ENCODE measurements at regions not wholly inside any gene's neighbourhood (a gene's known extent, or its start where the extent isn't known, plus 50 kb on each side); places are given as distances from the start of the nearest gene placed in this dataset.

DNA sequence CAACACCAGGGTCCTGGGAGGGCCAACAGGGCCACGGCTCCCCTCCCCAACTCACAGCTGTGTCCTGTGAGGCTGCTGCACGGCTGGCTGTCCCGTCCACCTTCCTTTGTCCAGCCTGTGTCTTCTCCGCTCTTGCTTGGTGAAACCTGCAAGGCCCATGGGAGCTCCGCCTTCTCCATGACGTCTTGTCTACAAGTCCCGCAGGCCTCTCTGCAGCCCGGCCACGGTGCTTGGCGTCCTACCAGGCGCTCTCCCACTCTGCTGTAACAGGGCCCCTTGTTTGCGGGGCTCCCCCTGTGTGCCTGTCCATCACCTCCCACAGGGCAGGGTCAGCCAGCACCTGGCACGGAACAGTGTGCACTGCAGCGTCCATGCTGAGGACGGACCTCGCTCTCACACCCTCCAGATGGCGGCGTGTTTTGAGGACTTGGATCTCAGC is 866.8 kb downstream of the TBC1D22A start:
- DNase-seq (ENCODE audit: low spot score): no peak

DNA sequence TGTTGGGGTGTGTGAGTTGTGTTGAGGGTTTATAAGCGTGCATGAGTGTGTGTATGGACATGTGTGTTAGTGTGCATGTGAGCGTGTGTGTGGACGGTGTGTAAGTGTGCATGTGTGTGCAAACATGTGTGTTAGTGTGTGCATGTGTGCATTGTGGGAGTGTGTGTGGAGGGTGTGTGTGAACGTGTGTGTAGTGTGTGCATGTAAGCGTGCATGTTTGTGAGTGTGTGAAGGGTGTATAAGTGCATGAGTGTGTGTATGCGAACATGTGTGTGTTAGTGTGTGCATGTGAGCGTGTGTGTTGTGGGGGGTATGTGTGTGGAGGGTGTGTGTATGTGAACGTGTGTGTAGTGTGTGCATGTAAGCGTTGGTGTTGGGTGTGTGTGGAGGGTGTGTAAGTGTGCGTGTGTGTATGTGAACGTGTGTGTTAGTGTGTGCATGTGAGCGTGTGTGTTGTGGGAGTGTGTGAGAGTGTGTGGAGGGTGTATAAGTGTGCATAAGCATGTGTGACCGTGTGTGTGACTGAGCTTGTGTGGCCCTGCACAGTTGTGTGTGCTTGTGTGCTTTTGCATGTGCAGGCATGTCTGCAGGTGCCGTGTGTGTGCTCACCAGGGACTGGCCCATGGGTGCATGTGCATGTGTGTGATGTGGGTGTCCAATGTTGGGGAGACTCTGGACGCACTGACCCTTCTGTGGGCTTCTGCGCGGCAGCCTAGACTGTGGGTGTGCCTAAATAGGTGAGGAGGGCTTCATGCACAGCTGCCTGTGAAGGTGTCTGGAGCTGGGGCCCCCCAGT is 866.2 kb downstream of the TBC1D22A start:
- DNase-seq (ENCODE audit: low spot score): no peak

DNA sequence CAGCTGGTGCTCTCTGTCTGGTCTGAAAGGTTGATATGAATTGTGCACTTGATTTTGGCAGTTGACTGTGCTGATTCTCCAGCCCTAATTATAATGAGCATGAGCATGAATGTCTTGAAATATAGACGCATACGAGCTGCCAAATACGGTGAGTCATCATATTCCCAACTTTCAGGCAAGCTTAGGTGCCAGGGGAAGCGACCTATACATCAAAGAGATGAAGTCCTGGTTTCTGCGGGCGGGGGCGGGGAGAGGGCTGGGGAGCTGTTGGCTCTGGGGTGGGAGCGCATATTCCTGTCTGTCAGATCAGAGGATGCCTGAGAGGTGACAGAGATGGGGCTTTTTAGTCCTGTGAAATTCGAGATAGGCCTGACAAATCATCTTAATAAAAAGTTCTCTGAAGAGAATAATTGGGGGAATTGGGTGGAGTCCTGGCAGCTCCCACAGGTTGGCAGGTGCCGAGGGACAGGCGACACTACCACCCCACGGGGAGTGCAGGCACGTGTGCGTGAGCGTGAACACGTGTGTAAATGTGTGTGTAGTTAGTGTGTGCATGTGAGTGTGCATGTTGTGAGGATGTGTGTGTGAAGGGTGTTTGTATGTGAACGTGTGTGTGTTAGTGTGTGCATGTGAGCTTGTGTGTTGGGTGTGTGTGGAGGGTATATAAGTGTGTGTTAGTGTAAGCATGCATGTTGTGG is 865.3 kb downstream of the TBC1D22A start:
- DNase-seq (ENCODE audit: low spot score): no peak

DNA sequence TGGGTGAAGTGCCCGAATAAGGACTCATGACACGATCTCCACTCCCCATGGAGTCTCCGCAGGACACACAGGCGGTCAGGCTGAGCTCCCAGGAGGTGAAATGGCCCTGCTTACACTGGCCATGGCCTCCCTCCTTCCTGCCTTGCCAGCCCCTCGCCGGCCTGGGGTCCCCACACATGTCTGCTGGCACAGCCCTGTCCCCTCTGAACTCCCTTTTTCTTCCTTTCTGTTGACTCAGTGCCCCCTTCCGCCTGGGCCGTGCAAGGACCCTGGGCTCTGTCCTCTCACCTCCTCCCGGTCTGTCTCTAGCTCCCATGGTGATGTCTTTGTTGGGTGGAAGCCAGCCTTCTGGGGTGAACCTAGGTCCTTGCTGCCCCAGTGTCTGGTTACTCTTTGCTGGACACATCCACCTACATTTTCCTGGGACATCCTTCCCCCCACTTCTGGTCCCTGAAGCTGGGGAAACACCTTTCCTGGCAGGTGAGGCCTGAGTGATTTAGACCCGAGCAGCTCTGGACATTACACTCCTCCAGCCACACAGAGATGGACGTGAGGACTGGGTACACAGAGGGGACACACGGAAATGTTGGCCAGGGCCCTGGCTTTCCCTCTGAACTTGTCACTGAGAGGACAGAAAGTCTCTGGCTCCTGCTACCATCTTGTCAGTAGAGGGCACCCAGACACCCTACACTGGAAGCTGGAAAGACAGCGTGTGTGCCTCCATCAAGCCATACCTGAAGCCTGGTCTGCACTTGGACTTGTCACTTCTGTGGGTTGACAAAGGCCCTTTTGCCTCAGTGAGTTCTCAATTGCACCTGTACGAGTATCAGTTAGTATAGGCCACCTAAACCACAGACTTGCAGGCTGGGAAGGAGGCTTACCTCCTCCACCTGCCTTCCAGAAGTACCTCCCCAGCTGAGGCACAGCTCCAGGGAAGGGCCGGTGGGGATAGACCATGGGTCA is 864.3 kb downstream of the TBC1D22A start:
- no peak for DNase-seq (ENCODE audit: low spot score)

DNA sequence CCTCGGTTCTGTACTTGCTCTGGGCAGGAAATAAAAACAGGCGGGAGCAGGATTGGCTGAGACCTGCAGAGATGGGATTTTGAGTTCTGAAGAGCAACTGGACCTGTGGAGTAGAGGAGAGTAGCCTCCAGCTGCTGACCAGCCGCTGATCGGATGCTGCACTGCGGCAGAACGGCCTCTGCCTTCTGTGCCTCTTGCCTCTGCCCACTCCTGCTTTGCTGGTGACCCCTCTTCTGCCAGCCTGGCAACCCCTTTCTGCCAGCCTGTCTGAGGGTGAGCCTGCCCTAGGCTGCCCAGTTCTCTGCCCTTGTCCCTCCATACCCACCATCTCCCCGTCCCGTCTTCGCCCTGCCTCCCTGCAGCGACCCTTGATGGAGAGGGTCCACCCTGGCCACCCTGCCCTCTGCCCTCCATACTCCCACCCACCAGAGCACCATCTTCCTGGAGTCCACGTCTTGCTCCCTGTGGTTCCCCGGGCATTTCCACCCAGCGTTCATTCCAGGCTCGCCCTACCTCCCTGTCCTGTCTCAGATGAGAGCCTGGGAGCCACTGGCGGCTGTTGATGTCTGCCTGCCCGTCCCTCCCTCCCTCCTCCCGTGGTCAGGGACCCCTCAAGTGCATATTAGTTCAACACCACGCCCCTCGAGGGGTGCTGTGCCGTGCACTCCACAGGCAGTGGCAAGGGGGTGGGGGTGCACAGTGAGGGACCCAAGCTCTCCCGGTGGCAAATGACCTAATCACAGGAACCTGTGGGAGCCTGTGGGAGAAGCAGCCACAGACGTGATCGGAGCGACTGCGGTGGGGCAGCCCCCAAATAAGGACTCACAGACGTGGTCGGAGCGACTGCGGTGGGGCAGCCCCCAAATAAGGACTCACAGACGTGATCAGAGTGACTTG is 863.3 kb downstream of the TBC1D22A start:
- DNase-seq (ENCODE audit: low spot score): no peak

DNA sequence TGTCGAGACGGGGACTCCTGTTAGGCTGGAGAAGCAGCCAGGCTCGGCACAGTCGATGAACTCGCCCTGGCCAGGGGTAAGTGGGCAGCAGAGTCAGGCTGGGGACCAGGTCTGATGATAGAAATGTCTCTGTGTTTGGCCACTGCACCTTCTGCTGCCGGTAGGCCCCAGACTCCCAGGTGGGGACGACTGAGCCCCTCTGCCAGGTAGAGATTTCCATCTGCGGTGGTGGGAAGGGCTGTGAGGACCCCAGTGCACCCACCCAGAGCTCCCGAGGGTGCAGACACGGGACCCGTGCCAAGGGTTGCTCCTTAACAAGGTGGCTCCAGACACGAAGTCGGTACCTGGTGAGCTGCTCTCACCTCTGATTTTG is 862.5 kb downstream of the TBC1D22A start:
- no peak for DNase-seq (ENCODE audit: low spot score)

DNA sequence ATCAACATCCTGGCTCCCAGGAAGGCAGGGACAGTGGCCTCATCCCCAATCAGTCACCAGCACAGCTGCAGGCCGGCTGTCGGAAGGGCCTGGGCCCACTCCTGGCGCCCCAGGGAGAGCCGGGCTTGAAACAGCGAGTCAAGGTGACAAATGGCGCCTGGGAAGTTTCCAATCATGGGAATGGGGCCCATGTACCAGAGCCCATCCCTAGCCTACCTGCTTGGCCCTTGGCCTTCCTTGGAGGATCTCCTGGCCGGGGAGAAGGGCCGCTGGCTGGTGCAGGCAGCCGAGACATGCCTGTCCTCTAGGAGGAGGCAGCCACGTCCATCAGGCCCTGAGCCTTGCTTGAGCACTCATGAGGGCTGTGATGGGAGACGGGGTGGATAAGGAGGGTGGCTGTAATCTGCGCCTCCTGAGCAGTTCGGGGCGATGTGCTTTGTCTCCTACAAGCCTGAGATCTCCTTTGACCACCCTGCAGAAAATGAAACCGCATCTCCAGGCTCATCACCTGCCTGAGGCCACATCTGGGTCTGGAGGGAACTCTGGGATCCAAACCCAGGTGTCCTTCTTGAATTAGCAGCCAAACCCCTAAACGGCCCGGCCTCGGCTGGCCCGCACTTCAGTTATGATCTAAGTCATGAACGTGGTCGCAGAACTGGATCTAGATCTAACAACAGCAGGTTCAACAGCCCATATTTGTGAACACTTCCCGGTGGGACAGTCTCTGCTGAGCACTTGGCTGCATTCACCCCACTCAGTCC is 862.0 kb downstream of the TBC1D22A start:
- DNase-seq (ENCODE audit: low spot score): no peak

DNA sequence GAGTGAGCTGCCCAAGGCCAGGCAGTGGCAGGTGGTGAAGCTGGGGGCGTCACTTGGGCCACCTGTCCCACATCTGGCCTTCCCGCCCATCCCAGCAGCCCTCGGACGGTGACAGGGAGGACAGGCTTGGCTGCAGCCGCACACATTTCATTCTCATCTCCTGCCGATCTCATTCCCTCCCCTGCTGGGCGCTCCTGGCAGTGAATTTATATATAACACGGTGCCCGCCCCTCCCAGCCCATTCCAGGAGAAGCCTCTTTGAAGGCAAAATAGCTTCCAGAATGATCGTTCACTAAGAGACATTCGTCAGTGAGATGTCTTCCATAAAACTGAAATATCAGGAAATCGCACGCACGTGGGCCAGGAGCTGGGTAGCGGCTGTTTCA is 861.3 kb downstream of the TBC1D22A start:
- no peak for DNase-seq (ENCODE audit: low spot score)

DNA sequence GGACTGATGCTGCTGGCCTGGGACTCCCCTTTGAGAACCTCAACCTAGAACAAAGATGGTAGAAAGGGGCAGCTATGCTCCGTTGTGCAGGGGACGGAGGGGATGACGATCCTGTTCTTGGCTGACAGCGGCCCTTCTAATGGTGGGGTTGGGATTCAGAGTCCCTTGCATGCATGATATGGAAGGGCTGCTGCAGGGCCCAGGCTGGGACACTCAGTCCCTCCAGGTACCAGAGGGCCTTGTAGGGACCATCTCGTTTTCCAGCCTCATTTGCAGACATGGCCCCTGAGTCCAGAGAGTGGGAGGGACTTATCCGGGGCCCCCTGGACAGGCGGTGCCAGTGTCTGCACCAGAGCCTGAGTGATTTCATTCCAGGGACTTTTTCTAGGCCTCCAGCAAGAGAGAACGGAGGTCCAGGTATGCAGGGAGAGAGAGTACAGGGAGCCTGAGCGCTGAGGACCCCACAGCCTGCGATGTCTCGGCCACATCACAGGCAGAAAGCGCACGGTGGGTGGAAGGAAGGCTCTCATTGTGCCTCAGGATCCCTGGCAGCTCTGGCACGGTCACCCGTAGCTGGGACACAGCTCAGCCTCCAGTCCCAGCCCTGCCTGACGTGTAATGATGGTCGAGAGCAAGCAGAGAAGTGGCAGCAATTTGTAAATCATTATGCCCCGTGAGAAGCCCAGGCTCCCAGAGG is 860.8 kb downstream of the TBC1D22A start:
- DNase-seq (ENCODE audit: low spot score): no peak

DNA sequence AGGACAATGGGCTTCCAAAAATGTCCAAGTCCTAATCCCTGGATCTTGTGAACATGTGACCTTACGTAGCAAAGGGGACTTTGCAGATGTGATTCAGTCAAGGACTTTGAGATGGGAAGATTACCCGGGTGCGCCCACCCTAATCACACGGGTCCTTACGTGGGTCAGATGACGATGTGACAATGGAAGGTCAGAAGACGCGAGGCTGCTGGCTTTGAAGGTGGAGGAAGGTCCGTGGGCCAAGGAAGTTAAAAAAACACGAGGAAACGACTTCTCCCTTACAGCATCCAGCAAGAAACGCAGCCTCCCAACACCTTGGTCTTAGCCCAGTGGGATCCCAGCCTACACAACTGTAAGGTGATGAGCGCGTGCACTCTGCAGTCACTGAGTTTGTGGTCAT is 860.1 kb downstream of the TBC1D22A start:
- no peak for DNase-seq (ENCODE audit: low spot score)

DNA sequence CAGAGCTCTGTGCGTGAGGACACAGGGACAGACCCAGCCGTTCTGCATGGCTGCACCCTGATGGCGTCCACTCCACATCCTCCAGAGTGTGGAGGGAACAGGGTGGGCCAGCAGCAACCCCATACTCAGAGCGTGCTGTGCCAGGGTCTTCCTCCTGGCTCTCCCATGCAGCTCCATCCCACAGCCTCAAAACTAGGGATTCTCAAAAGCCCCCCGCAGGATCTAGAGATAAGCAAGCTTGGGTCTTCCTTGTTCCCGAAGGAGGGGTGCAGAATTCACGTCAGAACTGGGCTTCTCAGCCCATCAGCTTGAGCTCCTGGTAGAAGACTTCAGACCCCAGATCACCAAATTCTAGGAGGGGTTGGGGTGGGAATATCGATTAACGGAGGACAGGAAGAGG is 858.8 kb downstream of the TBC1D22A start:
- DNase-seq (ENCODE audit: low spot score): no peak

DNA sequence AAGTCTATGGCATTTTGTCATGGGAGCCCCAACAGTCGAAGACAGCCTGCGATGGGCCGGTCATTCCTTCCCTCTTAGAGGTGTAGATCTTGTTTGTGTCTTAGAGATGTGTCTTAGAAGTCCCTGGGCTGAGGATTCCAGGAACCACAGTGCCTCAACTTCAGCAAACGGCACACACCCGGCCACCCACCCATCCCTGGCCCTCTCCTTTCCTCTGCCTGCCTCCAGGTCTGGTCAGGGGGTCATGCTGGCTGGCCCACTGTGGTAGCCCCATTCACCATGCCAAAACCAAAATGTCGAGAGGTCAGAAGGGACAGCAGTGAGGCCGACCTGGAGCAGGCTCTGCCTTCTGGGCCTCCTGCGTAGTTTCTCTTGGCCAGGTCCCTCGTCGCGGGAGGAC is 857.9 kb downstream of the TBC1D22A start:
- DNase-seq (ENCODE audit: low spot score): no peak

DNA sequence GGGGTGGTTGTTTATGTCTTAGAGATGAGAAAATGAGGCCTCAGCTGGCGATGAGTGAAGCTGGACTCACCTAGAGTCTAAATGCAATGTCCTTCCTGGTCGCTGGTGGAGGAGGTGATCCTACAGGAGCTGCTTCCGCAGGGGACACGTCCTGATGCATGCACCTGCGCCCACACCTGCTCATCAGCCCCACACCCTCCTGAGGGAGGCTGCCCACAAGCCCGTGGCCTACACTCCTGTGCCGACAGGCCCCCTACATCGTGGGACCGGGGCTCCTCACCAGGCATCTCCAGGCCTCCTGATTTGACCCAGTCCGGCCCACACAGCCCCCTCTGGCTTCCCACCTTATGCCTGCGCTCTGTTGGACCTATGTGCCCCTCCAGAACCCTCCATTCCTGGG is 857.2 kb downstream of the TBC1D22A start:
- DNase-seq (ENCODE audit: low spot score): no peak

DNA sequence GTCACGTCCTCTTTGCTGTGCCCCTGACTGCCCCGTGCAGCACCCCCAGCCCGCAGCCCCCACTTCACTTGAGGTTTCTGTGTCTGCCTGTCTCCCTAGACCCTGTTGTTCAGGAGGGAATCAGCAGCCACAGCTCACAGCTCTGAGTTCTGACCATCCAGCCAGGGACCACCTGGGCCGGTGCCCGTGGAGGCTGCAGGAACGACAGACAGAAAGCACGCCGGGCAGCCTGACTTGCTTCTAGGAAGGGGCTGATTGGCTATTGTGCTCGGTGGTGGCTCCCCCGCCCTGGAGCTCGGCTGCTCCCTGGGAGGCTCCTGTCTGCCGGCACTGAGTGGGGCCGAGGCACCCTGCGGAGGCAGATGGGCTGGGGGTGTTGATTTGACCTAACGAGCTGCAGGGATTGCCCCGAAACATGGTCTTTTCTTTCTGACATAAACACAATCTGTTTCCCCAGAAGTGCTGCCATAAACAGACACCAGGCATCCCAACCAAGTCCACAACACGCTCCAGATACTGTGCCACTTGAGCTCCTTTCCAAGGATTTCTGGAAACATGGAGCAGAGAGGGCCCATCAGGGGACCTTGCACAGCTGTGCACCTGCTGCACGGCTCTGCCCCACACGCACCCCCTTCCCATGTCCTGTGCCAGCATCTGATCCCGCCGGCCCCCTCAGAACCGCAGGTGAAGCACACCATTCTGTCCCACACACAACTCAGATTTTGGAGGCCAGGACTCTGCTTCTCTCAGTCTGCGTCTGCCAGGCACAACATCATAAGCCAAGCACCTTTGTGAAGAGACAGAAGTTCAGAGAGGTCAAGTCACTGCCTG is 855.9 kb downstream of the TBC1D22A start:
- DNase-seq (ENCODE audit: low spot score): no peak

DNA sequence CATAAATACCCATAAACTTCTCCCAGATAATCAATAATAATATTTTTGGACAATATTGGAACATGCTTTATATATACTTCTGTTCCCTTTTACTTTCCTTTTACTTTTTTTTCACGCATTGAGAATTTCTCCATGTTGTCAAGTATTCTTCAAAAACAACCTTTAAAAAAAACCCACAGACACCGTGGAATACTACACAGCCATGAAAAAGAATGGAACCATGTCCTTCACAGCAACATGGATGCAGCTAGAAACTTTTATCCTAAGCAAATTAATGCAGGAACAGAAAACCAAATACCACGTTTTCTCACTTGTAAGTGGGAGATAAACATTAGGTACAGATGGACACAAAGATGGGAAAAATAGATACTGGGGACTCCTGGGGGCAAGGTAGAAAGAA is 854.7 kb downstream of the TBC1D22A start:
- no peak for DNase-seq (ENCODE audit: low spot score)

DNA sequence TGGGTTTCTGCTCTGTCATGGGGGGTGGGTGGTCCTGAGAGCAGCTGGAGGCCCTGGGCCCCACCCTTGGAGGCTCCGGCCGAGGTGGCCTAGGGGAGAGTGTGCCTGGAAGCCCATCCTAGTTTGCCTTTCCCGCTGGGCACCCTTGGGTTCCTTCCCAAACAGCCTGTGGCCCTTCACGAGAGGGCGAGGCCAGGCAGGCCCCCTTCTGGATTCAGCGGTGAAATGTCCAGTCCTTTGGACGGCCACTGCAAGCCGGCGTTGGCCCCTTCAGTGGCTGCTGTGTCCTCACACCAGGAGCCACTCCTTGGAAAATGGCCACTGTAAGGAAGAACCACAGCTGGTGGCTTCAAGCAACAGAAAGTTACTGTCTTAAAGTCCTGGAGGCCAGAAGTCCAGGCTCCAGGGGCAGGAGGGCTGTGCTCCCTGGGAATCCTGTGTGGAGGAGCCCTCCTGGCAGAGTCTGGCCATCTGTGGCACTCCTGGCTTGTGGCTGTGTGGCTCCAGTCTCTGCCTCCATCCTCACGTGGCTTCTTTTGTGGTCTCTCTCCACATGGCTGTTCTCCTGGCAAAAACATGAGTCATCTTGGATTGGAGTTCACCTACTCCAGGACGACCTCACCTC is 854.1 kb downstream of the TBC1D22A start:
- DNase-seq (ENCODE audit: low spot score): no peak

DNA sequence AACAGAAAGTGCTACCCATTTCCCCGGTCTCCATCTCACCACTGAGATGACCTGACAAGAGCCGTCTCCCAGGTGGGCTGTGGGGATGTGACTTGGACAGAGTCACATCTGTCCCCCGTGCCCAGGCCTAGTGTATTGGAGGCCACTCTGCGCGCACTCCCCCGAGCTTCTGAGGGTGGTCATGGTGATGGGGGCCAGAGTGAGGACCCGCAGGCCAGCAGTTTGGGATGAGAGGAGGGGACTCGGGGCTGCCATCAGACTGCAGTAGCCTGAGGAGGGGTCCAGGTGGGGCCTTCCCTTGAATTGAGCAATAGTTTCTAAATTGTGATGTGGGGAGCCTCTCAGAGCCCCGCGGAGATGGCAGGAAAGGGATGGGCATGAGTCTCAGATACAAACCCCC is 852.6 kb downstream of the TBC1D22A start:
- no peak for DNase-seq (ENCODE audit: low spot score)

DNA sequence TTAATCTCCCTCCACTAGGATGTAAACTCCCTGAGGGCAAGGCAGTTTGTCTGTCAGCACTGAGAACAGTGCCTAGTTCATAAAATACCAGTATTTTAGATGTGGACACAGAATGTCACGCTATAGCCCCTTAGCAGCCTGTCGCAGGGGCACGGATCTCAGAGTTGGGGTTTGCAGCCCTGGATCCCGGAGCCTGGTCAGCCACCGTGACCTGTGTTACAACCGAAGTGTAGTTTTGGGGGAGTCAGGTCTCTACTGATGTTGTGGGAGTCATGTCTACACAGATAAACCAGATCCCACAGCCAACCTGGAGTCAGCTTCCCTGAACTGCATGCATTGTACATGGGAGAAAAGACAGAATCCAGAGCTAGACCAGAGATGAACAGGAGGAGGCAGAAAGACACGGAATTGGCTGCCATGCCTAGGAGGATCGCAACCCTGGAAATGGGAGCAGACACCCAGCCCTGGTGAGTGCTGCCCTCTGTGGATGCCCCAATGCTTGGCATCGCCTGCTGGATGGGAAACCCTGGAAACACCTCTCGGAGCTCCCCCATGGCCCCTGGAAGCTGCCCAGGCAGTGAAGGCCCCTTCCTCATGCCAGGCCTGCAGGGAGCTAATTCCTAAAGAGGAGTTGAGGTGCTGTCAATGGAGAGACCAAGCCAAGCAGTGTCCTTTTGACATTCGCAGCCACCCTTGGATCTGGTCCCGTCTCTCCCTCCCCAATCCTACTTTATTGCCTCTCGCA is 851.3 kb downstream of the TBC1D22A start:
- no peak for DNase-seq (ENCODE audit: low spot score)
